Neural crest cell (in vitro differentiated cells): ENCODE measurements at regions not wholly inside any gene's neighbourhood (a gene's known extent, or its start where the extent isn't known, plus 50 kb on each side); places are given as distances from the start of the nearest gene placed in this dataset.

Experiments used
- DNase-seq: peaks from one replicate; pipeline ENCODE4 v3.0.0; 2021; ENCODE audit warnings: low read depth, mixed read lengths, low spot score
- H3K27ac Mint-ChIP-seq: one replicate; pipeline ENCODE4 v1.8.0; 2021; ENCODE audit warnings: mild to moderate bottlenecking, mixed read lengths; ENCODE audit not compliant: unreplicated experiment
- H3K27me3 Mint-ChIP-seq: 2 replicates; pipeline ENCODE4 v1.8.0; 2021; ENCODE audit warnings: low read depth, mild to moderate bottlenecking, mixed read lengths
- H3K36me3 Mint-ChIP-seq: 2 replicates; pipeline ENCODE4 v1.8.0; 2021; ENCODE audit warnings: low read depth, mild to moderate bottlenecking, mixed read lengths
- H3K4me1 Mint-ChIP-seq: 2 replicates; pipeline ENCODE4 v1.8.0; 2021; ENCODE audit warnings: mixed read lengths
- H3K4me3 Mint-ChIP-seq: one replicate; pipeline ENCODE4 v1.8.0; 2021; ENCODE audit warnings: mild to moderate bottlenecking, mixed read lengths
- H3K9me3 Mint-ChIP-seq: 2 replicates; pipeline ENCODE4 v1.8.0; 2021; ENCODE audit warnings: mixed read lengths
- CTCF ChIP-seq: fragments of 200-600 bp; sonication (generic); conservative IDR thresholded peaks from 2 replicates; pipeline ENCODE4 v1.5.0; 2021; ENCODE audit warnings: antibody characterized with exemption, mild to moderate bottlenecking

GRCh38 chr6:165844232-165844631 lies 181.2 kb upstream of the PDE10A start:
- Mint-ChIP-seq H3K4me3 (no peak overlapping the region), H3K4me1 (peaks cover 43% of the 10 kb centered on the region), H3K9me3 (peaks cover 6% of the 10 kb centered on the region), H3K27ac (no peak overlapping the region), H3K27me3 (peaks cover 6% of the 10 kb centered on the region), H3K36me3 (peaks cover 3% of the 10 kb centered on the region)
- no peak for TF ChIP-seq CTCF
- no peak for DNase-seq

GRCh38 chr6:165843568-165844113 lies 180.6 kb upstream of the PDE10A start:
- peaks cover 5% of the 10 kb centered on the region for H3K27me3 Mint-ChIP-seq
- H3K4me1 Mint-ChIP-seq = peaks cover 41% of the 10 kb centered on the region
- no peak overlapping the region for H3K27ac Mint-ChIP-seq
- peaks cover 6% of the 10 kb centered on the region for H3K9me3 Mint-ChIP-seq
- DNase-seq = no peak
- H3K36me3 Mint-ChIP-seq = peaks cover 3% of the 10 kb centered on the region
- no peak for TF ChIP-seq CTCF
- H3K4me3 Mint-ChIP-seq = no peak overlapping the region

GRCh38 chr6:165843121-165843520 lies 180.1 kb upstream of the PDE10A start:
- no peak for DNase-seq
- Mint-ChIP-seq H3K36me3 (peaks cover 3% of the 10 kb centered on the region), H3K27me3 (peaks cover 5% of the 10 kb centered on the region), H3K4me1 (peaks cover 41% of the 10 kb centered on the region), H3K27ac (peak overlapping the region; percentile 28), H3K4me3 (no peak overlapping the region), H3K9me3 (peaks cover 6% of the 10 kb centered on the region)
- no peak for TF ChIP-seq CTCF

GRCh38 chr6:165842281-165842936 lies 179.4 kb upstream of the PDE10A start:
- Mint-ChIP-seq H3K27me3 (peaks cover 4% of the 10 kb centered on the region), H3K4me3 (no peak overlapping the region), H3K9me3 (peaks cover 9% of the 10 kb centered on the region), H3K27ac (peak overlapping the region; percentile 28), H3K36me3 (peaks cover 3% of the 10 kb centered on the region), H3K4me1 (peaks cover 35% of the 10 kb centered on the region)
- no peak for TF ChIP-seq CTCF
- DNase-seq = no peak

- no peak overlapping the region for H3K27ac Mint-ChIP-seq
- DNase-seq = no peak
Observed at GRCh38 chr6:165841153-165841558, 178.1 kb upstream of the PDE10A start.

More at GRCh38 chr6:165841153-165841558, 178.1 kb upstream of the PDE10A start:
- peaks cover 3% of the 10 kb centered on the region for H3K36me3 Mint-ChIP-seq
- H3K27me3 Mint-ChIP-seq = peaks cover 2% of the 10 kb centered on the region
- no peak overlapping the region for H3K4me3 Mint-ChIP-seq
- H3K4me1 Mint-ChIP-seq = peaks cover 29% of the 10 kb centered on the region
- H3K9me3 Mint-ChIP-seq = peaks cover 9% of the 10 kb centered on the region
- TF ChIP-seq CTCF = no peak
